Memory B cell (primary cell): ENCODE measurements at regions not wholly inside any gene's neighbourhood (a gene's known extent, or its start where the extent isn't known, plus 50 kb on each side); places are given as distances from the start of the nearest gene placed in this dataset.

Source experiments
- ATAC-seq: fragments of 150-1000 bp; cut with Tn5 transposase; 2 replicates; pipeline ENCODE4 v1.10.0; 2021; ENCODE audit warnings: low read depth, mild to moderate bottlenecking, moderate library complexity
- DNase-seq, 2 donors: peaks; one replicate each; pipeline ENCODE4 v3.0.0; 2022; ENCODE audit warnings: low spot score in 2 of 2
- H3K27ac Mint-ChIP-seq: one replicate; pipeline ENCODE4 v1.8.0; 2022; ENCODE audit warnings: mild to moderate bottlenecking, moderate library complexity, mixed read lengths
- H3K27me3 Mint-ChIP-seq: one replicate; pipeline ENCODE4 v1.8.0; 2022; ENCODE audit warnings: mixed read lengths
- H3K36me3 Mint-ChIP-seq: one replicate; pipeline ENCODE4 v1.8.0; 2022; ENCODE audit warnings: mild to moderate bottlenecking, mixed read lengths
- H3K4me1 Mint-ChIP-seq: one replicate; pipeline ENCODE4 v1.8.0; 2022; ENCODE audit warnings: mixed read lengths
- H3K4me3 Mint-ChIP-seq: one replicate; pipeline ENCODE4 v1.8.0; 2022; ENCODE audit warnings: mild to moderate bottlenecking, moderate library complexity, mixed read lengths
- H3K9me3 Mint-ChIP-seq: one replicate; pipeline ENCODE4 v1.8.0; 2022; ENCODE audit warnings: mixed read lengths

DNA sequence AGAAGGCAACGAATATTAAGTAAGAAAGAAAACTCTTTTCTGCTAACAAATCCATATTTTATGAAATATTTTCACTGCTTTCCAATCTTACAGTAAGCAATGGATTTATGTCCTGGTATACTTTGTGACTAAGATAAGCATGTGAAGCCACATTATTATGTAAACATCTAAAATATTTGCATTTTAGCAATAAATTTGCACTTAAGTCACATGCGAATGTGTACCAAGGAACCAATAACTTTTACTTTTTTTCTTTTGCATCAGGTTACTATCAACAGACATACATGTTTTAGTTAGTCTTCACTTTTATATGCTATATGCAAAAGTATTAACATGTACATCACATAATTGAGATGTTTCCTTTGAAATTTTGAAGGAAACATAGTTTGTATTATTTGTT lies 536.7 kb downstream of the SLITRK6 start:
- DNase-seq: no peak
- no peak for ATAC-seq

GRCh38 chr13:85261757-85262346 lies 537.4 kb downstream of the SLITRK6 start:
- no peak for DNase-seq
- Mint-ChIP-seq H3K27me3 (no peaks in the 10 kb centered on the region), H3K36me3 (no peaks in the 10 kb centered on the region), H3K4me3 (no peak overlapping the region), H3K27ac (no peak overlapping the region), H3K9me3 (peaks cover 4% of the 10 kb centered on the region), H3K4me1 (no peaks in the 10 kb centered on the region)
- no peak for ATAC-seq

More for the DNA sequence above, 536.7 kb downstream of the SLITRK6 start:
- Mint-ChIP-seq H3K27me3 (no peaks in the 10 kb centered on the region), H3K36me3 (no peaks in the 10 kb centered on the region), H3K4me1 (no peaks in the 10 kb centered on the region), H3K27ac (no peak overlapping the region), H3K4me3 (no peak overlapping the region), H3K9me3 (peaks cover 4% of the 10 kb centered on the region)

DNA sequence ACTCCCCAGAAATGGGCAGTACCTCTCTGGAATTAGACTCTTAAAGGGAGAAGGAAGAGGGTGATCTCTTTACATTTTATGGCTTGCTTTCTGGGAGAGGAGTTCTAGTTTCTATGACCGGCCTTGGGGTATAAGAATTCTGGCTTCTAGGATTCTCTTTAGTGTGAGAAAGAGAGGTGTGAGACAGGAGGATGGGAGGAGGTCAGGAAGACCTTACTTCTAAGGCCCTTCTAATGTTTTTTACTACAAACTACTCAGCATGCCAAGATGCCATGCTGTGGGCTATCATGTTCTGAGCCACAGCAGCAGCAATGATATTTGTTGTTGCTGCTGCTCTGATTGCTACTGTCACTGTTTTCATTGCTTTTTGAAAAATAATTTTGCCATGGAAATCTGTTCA lies 538.3 kb downstream of the SLITRK6 start:
- ATAC-seq (no peak), DNase-seq (no peak)
- peaks cover 4% of the 10 kb centered on the region for H3K9me3 Mint-ChIP-seq
- H3K27ac Mint-ChIP-seq: no peak overlapping the region
- no peak overlapping the region for H3K4me3 Mint-ChIP-seq
- no peaks in the 10 kb centered on the region for H3K4me1 Mint-ChIP-seq
- H3K36me3 Mint-ChIP-seq: no peaks in the 10 kb centered on the region
- no peaks in the 10 kb centered on the region for H3K27me3 Mint-ChIP-seq

- H3K27ac Mint-ChIP-seq: no peak overlapping the region
- H3K4me1 Mint-ChIP-seq: no peaks in the 10 kb centered on the region
- H3K27me3 Mint-ChIP-seq: no peaks in the 10 kb centered on the region
- DNase-seq: no peak
- H3K36me3 Mint-ChIP-seq: no peaks in the 10 kb centered on the region
- ATAC-seq: no peak
- H3K4me3 Mint-ChIP-seq: no peak overlapping the region
- H3K9me3 Mint-ChIP-seq: peaks cover 3% of the 10 kb centered on the region
These were observed 543.2 kb downstream of the SLITRK6 start for GRCh38 chr13:85255978-85256377.

DNA sequence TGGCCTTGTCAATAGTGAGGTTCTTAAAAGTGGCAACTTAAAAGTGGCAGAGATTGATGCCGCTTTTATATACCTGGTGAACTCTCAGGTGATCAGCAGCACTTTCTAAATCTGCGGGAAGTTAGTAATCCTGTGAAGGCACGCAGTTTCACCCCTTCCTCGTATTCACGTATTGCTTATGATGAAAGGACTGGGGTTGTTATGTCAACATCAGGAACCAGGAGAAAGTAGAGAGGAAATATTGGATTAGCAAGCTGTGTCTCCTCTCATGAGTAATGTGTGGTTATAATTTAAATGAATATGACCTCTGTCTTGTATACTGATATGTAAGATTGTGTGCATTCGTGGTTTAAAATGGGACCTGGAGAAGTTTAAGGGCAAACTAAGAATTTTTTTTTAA lies 544.6 kb downstream of the SLITRK6 start:
- peaks cover 1% of the 10 kb centered on the region for H3K9me3 Mint-ChIP-seq
- H3K27ac Mint-ChIP-seq: no peak overlapping the region
- H3K4me1 Mint-ChIP-seq: no peaks in the 10 kb centered on the region
- H3K27me3 Mint-ChIP-seq: no peaks in the 10 kb centered on the region
- DNase-seq: no peak
- no peak for ATAC-seq
- no peaks in the 10 kb centered on the region for H3K36me3 Mint-ChIP-seq
- H3K4me3 Mint-ChIP-seq: no peak overlapping the region

- no peak overlapping the region for H3K27ac Mint-ChIP-seq
- DNase-seq (no peak), ATAC-seq (no peak)
- H3K27me3 Mint-ChIP-seq: no peaks in the 10 kb centered on the region
- H3K4me3 Mint-ChIP-seq: no peak overlapping the region
- H3K36me3 Mint-ChIP-seq: no peaks in the 10 kb centered on the region
- H3K9me3 Mint-ChIP-seq: peaks cover 3% of the 10 kb centered on the region
- H3K4me1 Mint-ChIP-seq: no peaks in the 10 kb centered on the region
These were observed 550.1 kb downstream of the SLITRK6 start for GRCh38 chr13:85249151-85249550.

GRCh38 chr13:85247780-85248179 lies 551.4 kb downstream of the SLITRK6 start:
- no peak overlapping the region for H3K27ac Mint-ChIP-seq
- no peaks in the 10 kb centered on the region for H3K27me3 Mint-ChIP-seq
- DNase-seq: no peak
- H3K4me3 Mint-ChIP-seq: no peak overlapping the region
- no peaks in the 10 kb centered on the region for H3K4me1 Mint-ChIP-seq
- no peak for ATAC-seq
- peaks cover 3% of the 10 kb centered on the region for H3K9me3 Mint-ChIP-seq
- no peaks in the 10 kb centered on the region for H3K36me3 Mint-ChIP-seq

GRCh38 chr13:85243831-85244230 lies 555.4 kb downstream of the SLITRK6 start:
- Mint-ChIP-seq H3K9me3 (peaks cover 7% of the 10 kb centered on the region), H3K4me3 (no peak overlapping the region)
- ATAC-seq: no peak

GRCh38 chr13:85241060-85241459 lies 558.2 kb downstream of the SLITRK6 start:
- DNase-seq (no peak), ATAC-seq (no peak)
- Mint-ChIP-seq H3K9me3 (peaks cover 7% of the 10 kb centered on the region), H3K27me3 (no peaks in the 10 kb centered on the region), H3K36me3 (no peaks in the 10 kb centered on the region), H3K27ac (no peak overlapping the region), H3K4me3 (no peak overlapping the region), H3K4me1 (no peaks in the 10 kb centered on the region)

More at GRCh38 chr13:85243831-85244230, 555.4 kb downstream of the SLITRK6 start:
- no peaks in the 10 kb centered on the region for H3K36me3 Mint-ChIP-seq
- DNase-seq: no peak
- H3K27ac Mint-ChIP-seq: no peak overlapping the region
- H3K27me3 Mint-ChIP-seq: no peaks in the 10 kb centered on the region
- no peaks in the 10 kb centered on the region for H3K4me1 Mint-ChIP-seq

- H3K4me3 Mint-ChIP-seq: no peak overlapping the region
These were observed 562.8 kb downstream of the SLITRK6 start for GRCh38 chr13:85236413-85236812.

DNA sequence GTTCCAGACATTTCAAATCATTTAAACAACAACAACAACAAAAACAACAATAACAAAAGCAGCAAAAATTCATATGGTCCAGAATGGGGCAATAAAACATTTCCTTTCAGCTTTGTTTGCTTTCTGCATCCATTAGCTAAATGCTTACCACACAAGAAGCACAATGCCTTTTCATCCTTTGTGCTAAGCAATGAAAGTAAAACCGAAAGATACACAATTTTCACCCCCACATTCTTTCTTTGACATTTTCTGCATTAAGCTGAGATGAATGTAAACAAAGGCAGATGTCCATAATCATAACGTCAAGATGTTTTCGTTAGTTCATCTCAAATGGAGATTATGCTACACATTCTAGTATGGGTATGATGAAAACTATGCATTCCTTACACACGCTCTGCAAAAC lies 568.5 kb downstream of the SLITRK6 start:
- Mint-ChIP-seq H3K27ac (no peak overlapping the region), H3K4me3 (no peak overlapping the region), H3K36me3 (no peaks in the 10 kb centered on the region)

More at GRCh38 chr13:85236413-85236812, 562.8 kb downstream of the SLITRK6 start:
- no peaks in the 10 kb centered on the region for H3K4me1 Mint-ChIP-seq
- ATAC-seq (no peak), DNase-seq (no peak)
- no peaks in the 10 kb centered on the region for H3K36me3 Mint-ChIP-seq
- H3K27me3 Mint-ChIP-seq: no peaks in the 10 kb centered on the region
- H3K9me3 Mint-ChIP-seq: peaks cover 4% of the 10 kb centered on the region
- no peak overlapping the region for H3K27ac Mint-ChIP-seq

GRCh38 chr13:85228692-85229091 lies 570.5 kb downstream of the SLITRK6 start:
- Mint-ChIP-seq H3K36me3 (no peaks in the 10 kb centered on the region), H3K4me3 (no peak overlapping the region), H3K27me3 (no peaks in the 10 kb centered on the region), H3K27ac (no peak overlapping the region), H3K9me3 (no peaks in the 10 kb centered on the region), H3K4me1 (no peaks in the 10 kb centered on the region)
- ATAC-seq (no peak), DNase-seq (no peak)

More for the DNA sequence above, 568.5 kb downstream of the SLITRK6 start:
- no peaks in the 10 kb centered on the region for H3K4me1 Mint-ChIP-seq
- H3K27me3 Mint-ChIP-seq: no peaks in the 10 kb centered on the region
- ATAC-seq: no peak
- no peak for DNase-seq
- no peaks in the 10 kb centered on the region for H3K9me3 Mint-ChIP-seq

GRCh38 chr13:85223883-85224656 lies 575.1 kb downstream of the SLITRK6 start:
- no peak overlapping the region for H3K4me3 Mint-ChIP-seq

GRCh38 chr13:85216576-85216975 lies 582.6 kb downstream of the SLITRK6 start:
- no peaks in the 10 kb centered on the region for H3K36me3 Mint-ChIP-seq
- H3K4me3 Mint-ChIP-seq: no peak overlapping the region
- DNase-seq (no peak), ATAC-seq (no peak)
- no peaks in the 10 kb centered on the region for H3K27me3 Mint-ChIP-seq
- no peak overlapping the region for H3K27ac Mint-ChIP-seq
- H3K4me1 Mint-ChIP-seq: no peaks in the 10 kb centered on the region
- peaks cover 6% of the 10 kb centered on the region for H3K9me3 Mint-ChIP-seq

More at GRCh38 chr13:85223883-85224656, 575.1 kb downstream of the SLITRK6 start:
- Mint-ChIP-seq H3K9me3 (peaks cover 4% of the 10 kb centered on the region), H3K4me1 (no peaks in the 10 kb centered on the region), H3K27ac (no peak overlapping the region), H3K27me3 (no peaks in the 10 kb centered on the region), H3K36me3 (no peaks in the 10 kb centered on the region)
- ATAC-seq: no peak
- DNase-seq: no peak

- ATAC-seq (no peak), DNase-seq (no peak)
- no peaks in the 10 kb centered on the region for H3K4me1 Mint-ChIP-seq
- H3K27ac Mint-ChIP-seq: no peak overlapping the region
- H3K9me3 Mint-ChIP-seq: peaks cover 6% of the 10 kb centered on the region
- H3K36me3 Mint-ChIP-seq: no peaks in the 10 kb centered on the region
- no peak overlapping the region for H3K4me3 Mint-ChIP-seq
- no peaks in the 10 kb centered on the region for H3K27me3 Mint-ChIP-seq
These were observed 586.5 kb downstream of the SLITRK6 start for GRCh38 chr13:85212692-85213091.
